Ishikawa (cell line): ENCODE measurements at regions not wholly inside any gene's neighbourhood (a gene's known extent, or its start where the extent isn't known, plus 50 kb on each side); places are given as distances from the start of the nearest gene placed in this dataset.

ENCODE experiments used
- CEBPB ChIP-seq: IDR thresholded peaks from 2 replicates; pipeline ENCODE4 v1.6.1; 2012
- EGR1 ChIP-seq: IDR thresholded peaks from 2 replicates; pipeline ENCODE4 v1.6.1; 2012
- EP300 ChIP-seq: IDR thresholded peaks from 2 replicates; pipeline ENCODE4 v1.6.1; 2012; ENCODE audit warnings: borderline replicate concordance
- FOXM1 ChIP-seq: IDR thresholded peaks from 2 replicates; pipeline ENCODE4 v1.6.1; 2012; ENCODE audit warnings: low read depth, borderline replicate concordance
- MAX ChIP-seq: IDR thresholded peaks from 2 replicates; pipeline ENCODE4 v1.6.1; 2012
- RAD21 ChIP-seq: IDR thresholded peaks from 2 replicates; pipeline ENCODE4 v1.6.1; 2012; ENCODE audit warnings: low read depth
- TAF1 ChIP-seq: IDR thresholded peaks from 2 replicates; pipeline ENCODE4 v1.6.1; 2012; ENCODE audit warnings: low read depth, mild to moderate bottlenecking
- TEAD4 ChIP-seq: IDR thresholded peaks from 2 replicates; pipeline ENCODE4 v1.6.1; 2012
- YY1 ChIP-seq: IDR thresholded peaks from 2 replicates; pipeline ENCODE4 v1.6.1; 2012; ENCODE audit warnings: low read depth

- TF ChIP-seq YY1 (no peak), CEBPB (no peak), FOXM1 (no peak), EP300 (no peak), EGR1 (no peak), MAX (no peak), TAF1 (no peak), RAD21 (no peak), TEAD4 (no peak)
These were observed 824.9 kb downstream of the GALR1 start for GRCh38 chr18:78074400-78075020.
